ENCODE measurements at regions not wholly inside any gene's neighbourhood (a gene's known extent, or its start where the extent isn't known, plus 50 kb on each side); places are given as distances from the start of the nearest gene placed in this dataset.

- ChIA-PET CTCF (no interaction called here), POLR2A (no interaction called here)
- no peaks in the 10 kb centered on the region for H3K27me3 ChIP-seq (ENCODE audit: control insufficient read depth, insufficient read depth, low read length)
- no peaks in the 10 kb centered on the region for H3K36me3 ChIP-seq (ENCODE audit: control insufficient read depth, insufficient read depth, low read length)
- TF ChIP-seq, protein P1, sequence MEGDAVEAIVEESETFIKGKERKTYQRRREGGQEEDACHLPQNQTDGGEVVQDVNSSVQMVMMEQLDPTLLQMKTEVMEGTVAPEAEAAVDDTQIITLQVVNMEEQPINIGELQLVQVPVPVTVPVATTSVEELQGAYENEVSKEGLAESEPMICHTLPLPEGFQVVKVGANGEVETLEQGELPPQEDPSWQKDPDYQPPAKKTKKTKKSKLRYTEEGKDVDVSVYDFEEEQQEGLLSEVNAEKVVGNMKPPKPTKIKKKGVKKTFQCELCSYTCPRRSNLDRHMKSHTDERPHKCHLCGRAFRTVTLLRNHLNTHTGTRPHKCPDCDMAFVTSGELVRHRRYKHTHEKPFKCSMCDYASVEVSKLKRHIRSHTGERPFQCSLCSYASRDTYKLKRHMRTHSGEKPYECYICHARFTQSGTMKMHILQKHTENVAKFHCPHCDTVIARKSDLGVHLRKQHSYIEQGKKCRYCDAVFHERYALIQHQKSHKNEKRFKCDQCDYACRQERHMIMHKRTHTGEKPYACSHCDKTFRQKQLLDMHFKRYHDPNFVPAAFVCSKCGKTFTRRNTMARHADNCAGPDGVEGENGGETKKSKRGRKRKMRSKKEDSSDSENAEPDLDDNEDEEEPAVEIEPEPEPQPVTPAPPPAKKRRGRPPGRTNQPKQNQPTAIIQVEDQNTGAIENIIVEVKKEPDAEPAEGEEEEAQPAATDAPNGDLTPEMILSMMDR (IDR thresholded peaks at IDR 0.05; ENCODE audit: insufficient read depth, low read depth, low read length), result no peak
- no peak for DNase-seq (ENCODE audit: low read depth)
- H3K4me3 ChIP-seq (ENCODE audit: low read depth, low read length), result no peak overlapping the region
These were observed 71.4 kb upstream of the ZNF722 start for GRCh38 chr7:63927261-63927660.

GRCh38 chr7:63931057-63931600 is 67.5 kb upstream of the ZNF722 start:
- Histone ChIP-seq H3K4me3 (ENCODE audit: low read depth, low read length) (no peak overlapping the region), H3K27me3 (ENCODE audit: control insufficient read depth, insufficient read depth, low read length) (no peaks in the 10 kb centered on the region), H3K36me3 (ENCODE audit: control insufficient read depth, insufficient read depth, low read length) (no peaks in the 10 kb centered on the region)
- ChIA-PET CTCF (no interaction called here), POLR2A (no interaction called here)
- no peak for DNase-seq (ENCODE audit: low read depth)
- TF ChIP-seq, protein P1 (IDR thresholded peaks at IDR 0.05; ENCODE audit: insufficient read depth, low read depth, low read length), result no peak

- DNase-seq (ENCODE audit: low read depth), result no peak
- ChIA-PET CTCF (no interaction called here), POLR2A (no interaction called here)
- Histone ChIP-seq H3K36me3 (ENCODE audit: control insufficient read depth, insufficient read depth, low read length) (no peaks in the 10 kb centered on the region), H3K27me3 (ENCODE audit: control insufficient read depth, insufficient read depth, low read length) (no peaks in the 10 kb centered on the region), H3K4me3 (ENCODE audit: low read depth, low read length) (no peak overlapping the region)
- TF ChIP-seq, protein P1 (IDR thresholded peaks at IDR 0.05; ENCODE audit: insufficient read depth, low read depth, low read length), result no peak
These were observed 66.6 kb upstream of the ZNF722 start for GRCh38 chr7:63931985-63932577.
